Neural crest cell (in vitro differentiated cells): ENCODE measurements at regions not wholly inside any gene's neighbourhood (a gene's known extent, or its start where the extent isn't known, plus 50 kb on each side); places are given as distances from the start of the nearest gene placed in this dataset.
"Not testable (repeated sequence)": the region's sequence is repeated elsewhere in the genome, so short reads cannot be mapped to it uniquely, and the experiment has no call there.

ENCODE experiments used
- DNase-seq: peaks from one replicate; pipeline ENCODE4 v3.0.0; 2021; ENCODE audit warnings: low read depth, mixed read lengths, low spot score
- H3K27ac Mint-ChIP-seq: one replicate; pipeline ENCODE4 v1.8.0; 2021; ENCODE audit warnings: mild to moderate bottlenecking, mixed read lengths; ENCODE audit not compliant: unreplicated experiment
- H3K27me3 Mint-ChIP-seq: 2 replicates; pipeline ENCODE4 v1.8.0; 2021; ENCODE audit warnings: low read depth, mild to moderate bottlenecking, mixed read lengths
- H3K36me3 Mint-ChIP-seq: 2 replicates; pipeline ENCODE4 v1.8.0; 2021; ENCODE audit warnings: low read depth, mild to moderate bottlenecking, mixed read lengths
- H3K4me1 Mint-ChIP-seq: 2 replicates; pipeline ENCODE4 v1.8.0; 2021; ENCODE audit warnings: mixed read lengths
- H3K4me3 Mint-ChIP-seq: one replicate; pipeline ENCODE4 v1.8.0; 2021; ENCODE audit warnings: mild to moderate bottlenecking, mixed read lengths
- H3K9me3 Mint-ChIP-seq: 2 replicates; pipeline ENCODE4 v1.8.0; 2021; ENCODE audit warnings: mixed read lengths
- TF ChIP-seq, protein P1 (sequence below): fragments of 200-600 bp; sonication (generic); conservative IDR thresholded peaks from 2 replicates; pipeline ENCODE4 v1.5.0; 2021; ENCODE audit warnings: antibody characterized with exemption, mild to moderate bottlenecking

DNA sequence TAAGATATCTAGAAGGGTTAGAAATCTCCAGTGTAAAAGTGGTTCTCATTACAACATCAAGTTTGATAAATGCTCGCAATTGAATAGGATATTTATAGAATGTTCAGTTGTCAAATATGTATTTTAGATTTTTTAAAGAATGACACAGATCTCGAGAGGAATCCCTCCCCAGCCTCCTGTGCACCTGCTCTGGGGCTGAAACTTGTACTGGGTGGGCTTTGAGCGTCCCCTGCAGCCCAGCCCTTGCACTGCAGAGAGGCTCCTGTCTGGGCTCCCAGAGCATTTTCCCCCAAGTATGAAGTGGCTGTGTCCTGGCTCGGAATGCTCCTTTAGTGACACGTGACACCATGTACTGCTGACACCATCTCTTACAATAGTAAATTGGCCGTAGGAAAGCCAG lies 499.6 kb downstream of the TMEM121 start:
- no peaks in the 10 kb centered on the region for H3K27me3 Mint-ChIP-seq
- no peak overlapping the region for H3K4me3 Mint-ChIP-seq
- H3K9me3 Mint-ChIP-seq: peaks cover 21% of the 10 kb centered on the region
- no peaks in the 10 kb centered on the region for H3K36me3 Mint-ChIP-seq
- no peak for DNase-seq
- H3K27ac Mint-ChIP-seq: no peak overlapping the region
- H3K4me1 Mint-ChIP-seq: no peaks in the 10 kb centered on the region
- TF ChIP-seq, protein P1, sequence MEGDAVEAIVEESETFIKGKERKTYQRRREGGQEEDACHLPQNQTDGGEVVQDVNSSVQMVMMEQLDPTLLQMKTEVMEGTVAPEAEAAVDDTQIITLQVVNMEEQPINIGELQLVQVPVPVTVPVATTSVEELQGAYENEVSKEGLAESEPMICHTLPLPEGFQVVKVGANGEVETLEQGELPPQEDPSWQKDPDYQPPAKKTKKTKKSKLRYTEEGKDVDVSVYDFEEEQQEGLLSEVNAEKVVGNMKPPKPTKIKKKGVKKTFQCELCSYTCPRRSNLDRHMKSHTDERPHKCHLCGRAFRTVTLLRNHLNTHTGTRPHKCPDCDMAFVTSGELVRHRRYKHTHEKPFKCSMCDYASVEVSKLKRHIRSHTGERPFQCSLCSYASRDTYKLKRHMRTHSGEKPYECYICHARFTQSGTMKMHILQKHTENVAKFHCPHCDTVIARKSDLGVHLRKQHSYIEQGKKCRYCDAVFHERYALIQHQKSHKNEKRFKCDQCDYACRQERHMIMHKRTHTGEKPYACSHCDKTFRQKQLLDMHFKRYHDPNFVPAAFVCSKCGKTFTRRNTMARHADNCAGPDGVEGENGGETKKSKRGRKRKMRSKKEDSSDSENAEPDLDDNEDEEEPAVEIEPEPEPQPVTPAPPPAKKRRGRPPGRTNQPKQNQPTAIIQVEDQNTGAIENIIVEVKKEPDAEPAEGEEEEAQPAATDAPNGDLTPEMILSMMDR: no peak

DNA sequence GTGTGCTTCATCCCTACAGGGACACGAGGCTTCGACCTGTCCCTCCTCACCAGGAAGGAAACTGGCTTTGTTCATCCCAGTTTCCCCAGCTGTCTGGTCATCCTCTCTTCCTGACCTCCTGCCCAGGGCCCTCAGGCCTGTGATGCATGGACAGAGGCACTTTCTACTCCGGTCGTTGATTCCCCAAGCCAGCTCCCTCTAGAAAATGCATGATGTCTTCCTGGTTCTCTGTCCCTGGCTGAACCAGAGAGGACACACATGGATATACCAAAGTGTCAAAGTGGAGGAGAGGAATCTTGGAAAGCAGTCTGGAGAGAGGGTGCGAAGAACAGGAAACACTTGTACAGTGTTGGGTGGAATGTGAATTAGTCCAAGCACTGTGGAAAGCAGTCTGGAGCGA lies 501.4 kb downstream of the TMEM121 start:
- H3K27ac Mint-ChIP-seq, DNase-seq, H3K4me3 Mint-ChIP-seq, H3K27me3 Mint-ChIP-seq, H3K4me1 Mint-ChIP-seq, H3K36me3 Mint-ChIP-seq: not testable (repeated sequence)
- peaks cover 25% of the 10 kb centered on the region for H3K9me3 Mint-ChIP-seq

DNA sequence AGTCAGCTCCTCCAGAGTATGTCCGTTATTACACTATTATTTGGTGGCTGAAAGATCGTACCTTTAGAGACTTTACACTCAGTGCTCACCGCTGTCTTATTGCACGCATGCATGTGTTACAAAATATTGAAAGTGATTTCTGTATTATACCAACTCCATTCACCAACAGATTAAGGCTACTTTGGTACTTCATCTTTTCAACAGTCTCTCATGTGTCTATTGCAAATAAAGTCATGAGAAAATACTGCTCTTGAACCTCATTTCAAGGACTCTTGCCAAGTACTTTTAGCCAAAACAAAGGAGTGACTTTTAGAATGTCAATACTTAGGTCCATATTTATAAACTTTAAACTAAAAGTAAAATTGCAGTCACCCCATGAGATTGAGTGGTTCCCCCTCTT lies 503.6 kb downstream of the TMEM121 start:
- Mint-ChIP-seq H3K27me3 (no peaks in the 10 kb centered on the region), H3K36me3 (peaks cover 8% of the 10 kb centered on the region), H3K4me3 (no peak overlapping the region), H3K27ac (no peak overlapping the region), H3K4me1 (no peaks in the 10 kb centered on the region), H3K9me3 (peaks cover 23% of the 10 kb centered on the region)
- no peak for DNase-seq
- TF ChIP-seq, protein P1: no peak

DNA sequence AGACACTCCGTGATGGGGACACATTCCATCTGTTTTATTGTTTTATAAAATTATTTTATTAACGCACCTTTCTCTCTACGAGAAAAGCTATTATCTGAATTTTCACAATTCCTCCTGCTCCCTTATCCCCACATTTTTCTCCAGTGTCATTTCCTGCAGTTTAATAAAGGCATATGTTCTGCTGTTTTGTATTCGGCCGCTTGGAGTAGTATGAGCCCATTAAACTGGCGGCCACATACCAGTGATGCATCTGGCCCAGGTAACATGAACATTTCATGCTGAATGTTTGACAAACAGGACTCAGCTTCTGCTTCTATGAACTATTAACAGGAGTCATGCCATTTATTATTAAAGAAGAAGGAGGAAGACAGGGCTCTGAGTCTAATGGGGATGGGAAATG lies 511.0 kb downstream of the TMEM121 start:
- no peak for DNase-seq
- Mint-ChIP-seq H3K27ac (no peak overlapping the region), H3K4me1 (no peaks in the 10 kb centered on the region), H3K27me3 (no peaks in the 10 kb centered on the region), H3K36me3 (peaks cover 8% of the 10 kb centered on the region), H3K9me3 (peaks cover 19% of the 10 kb centered on the region), H3K4me3 (no peak overlapping the region)
- TF ChIP-seq, protein P1: no peak

DNA sequence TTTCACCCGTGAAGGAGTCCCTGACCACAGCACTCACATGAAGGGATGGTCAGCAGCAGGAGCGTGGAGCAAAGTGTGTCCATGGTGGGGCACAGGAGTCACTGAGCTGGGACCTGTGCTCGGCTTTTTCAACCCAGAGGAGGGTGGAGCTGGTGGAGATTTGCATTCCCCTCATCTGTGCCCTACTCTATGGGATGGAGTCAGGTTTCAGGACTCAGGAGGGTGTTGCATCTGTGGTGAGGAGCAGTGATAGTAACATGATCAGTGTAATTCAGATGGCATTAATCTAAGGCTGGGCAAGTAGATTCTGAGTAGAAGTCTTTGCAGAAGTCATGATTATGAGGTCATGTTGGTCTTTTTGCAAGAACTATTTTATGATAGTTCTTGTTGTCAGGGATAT lies 511.9 kb downstream of the TMEM121 start:
- Mint-ChIP-seq H3K4me3 (no peak overlapping the region), H3K27me3 (no peaks in the 10 kb centered on the region), H3K4me1 (no peaks in the 10 kb centered on the region), H3K9me3 (peaks cover 18% of the 10 kb centered on the region), H3K27ac (no peak overlapping the region), H3K36me3 (peaks cover 5% of the 10 kb centered on the region)
- no peak for DNase-seq
- TF ChIP-seq, protein P1: no peak

DNA sequence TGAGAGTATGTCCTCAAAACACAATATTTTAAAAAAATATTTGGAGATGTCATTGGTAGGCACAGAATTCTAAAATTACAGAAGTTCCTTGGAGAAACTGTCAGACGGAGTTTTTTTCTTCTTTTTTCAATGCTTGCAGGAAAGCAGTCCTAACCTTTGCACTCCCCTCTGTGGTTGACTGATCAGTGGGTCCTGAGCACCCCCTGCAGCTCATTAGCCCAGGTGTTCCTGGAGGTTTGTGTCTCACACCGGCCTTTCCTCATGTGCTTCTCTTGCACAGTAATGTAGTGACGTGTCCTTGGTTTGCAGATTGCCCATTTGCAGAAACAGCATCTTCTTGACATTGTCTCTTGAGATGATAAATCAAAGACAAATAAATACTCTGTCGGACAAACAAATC lies 513.0 kb downstream of the TMEM121 start:
- peaks cover 3% of the 10 kb centered on the region for H3K36me3 Mint-ChIP-seq

More for the DNA sequence above, 513.0 kb downstream of the TMEM121 start:
- H3K4me1 Mint-ChIP-seq: no peaks in the 10 kb centered on the region
- no peak overlapping the region for H3K27ac Mint-ChIP-seq
- TF ChIP-seq, protein P1: no peak
- no peaks in the 10 kb centered on the region for H3K27me3 Mint-ChIP-seq
- no peak for DNase-seq
- H3K4me3 Mint-ChIP-seq: no peak overlapping the region
- H3K9me3 Mint-ChIP-seq: peaks cover 15% of the 10 kb centered on the region
